GM23338 (cell line): ENCODE measurements at regions not wholly inside any gene's neighbourhood (a gene's known extent, or its start where the extent isn't known, plus 50 kb on each side); places are given as distances from the start of the nearest gene placed in this dataset.

Experiments
- ATAC-seq: fragments of 200-7000 bp; cut with Tn5 transposase; 3 replicates; pipeline ENCODE4 v1.9.1; 2020
- DNase-seq: peaks from one replicate; pipeline ENCODE4 v3.0.0-alpha.2; 2015; ENCODE audit warnings: low spot score
- H2AFZ ChIP-seq: fragments of 200-600 bp; sonication (generic); 2 replicates; pipeline ENCODE4 v1.8.0; 2016; ENCODE audit warnings: antibody characterized with exemption, mild to moderate bottlenecking, moderate library complexity
- H3F3A ChIP-seq: fragments of 200-600 bp; sonication (generic); replicated peaks from 2 replicates; pipeline ENCODE4 v1.8.0; 2017; ENCODE audit warnings: antibody characterized with exemption, mixed run types, low read depth
- H3K27ac ChIP-seq: fragments of 200-600 bp; sonication (generic); 2 replicates; pipeline ENCODE4 v1.6.1; 2016; ENCODE audit warnings: low read depth
- H3K27me3 ChIP-seq: fragments of 200-600 bp; sonication (generic); 2 replicates; pipeline ENCODE4 v1.8.0; 2016; ENCODE audit warnings: mild to moderate bottlenecking, mixed run types, moderate library complexity; ENCODE audit not compliant: insufficient read depth
- H3K36me3 ChIP-seq: fragments of 200-600 bp; sonication (generic); 2 replicates; pipeline ENCODE4 v1.8.0; 2016; ENCODE audit warnings: mild to moderate bottlenecking; ENCODE audit not compliant: insufficient read depth
- H3K4me1 ChIP-seq: fragments of 200-600 bp; sonication (generic); 2 replicates; pipeline ENCODE4 v1.8.0; 2016; ENCODE audit warnings: mild to moderate bottlenecking, moderate library complexity; ENCODE audit not compliant: insufficient read depth
- H3K4me2 ChIP-seq: fragments of 200-600 bp; sonication (generic); 2 replicates; pipeline ENCODE4 v1.7.1; 2017; ENCODE audit warnings: mixed run types
- H3K4me3 ChIP-seq: fragments of 200-600 bp; sonication (generic); 2 replicates; pipeline ENCODE4 v1.6.1; 2016; ENCODE audit warnings: mixed run types
- H3K79me2 ChIP-seq: fragments of 200-600 bp; sonication (generic); replicated peaks from 2 replicates; pipeline ENCODE4 v1.8.0; 2017; ENCODE audit warnings: mild to moderate bottlenecking; ENCODE audit not compliant: insufficient read depth
- H3K9me2 ChIP-seq: fragments of 200-600 bp; sonication (generic); 2 replicates; pipeline ENCODE4 v1.8.0; 2017; ENCODE audit not compliant: insufficient read depth
- H4K20me1 ChIP-seq: fragments of 200-600 bp; sonication (generic); replicated peaks from 2 replicates; pipeline ENCODE4 v1.8.0; 2017; ENCODE audit warnings: mild to moderate bottlenecking; ENCODE audit not compliant: insufficient read depth
- H3K27ac Mint-ChIP-seq: 2 replicates; pipeline ENCODE4 v1.8.0; 2020; ENCODE audit warnings: inconsistent platforms, mild to moderate bottlenecking, moderate library complexity, mixed read lengths
- H3K27me3 Mint-ChIP-seq: 3 replicates; pipeline ENCODE4 v1.8.0; 2022; ENCODE audit warnings: low read depth, mild to moderate bottlenecking, moderate library complexity, mixed read lengths, inconsistent platforms; ENCODE audit not compliant: insufficient read depth, poor library complexity
- H3K36me3 Mint-ChIP-seq: 3 replicates; pipeline ENCODE4 v1.8.0; 2021; ENCODE audit warnings: low read depth, mild to moderate bottlenecking, inconsistent platforms, moderate library complexity, mixed read lengths
- H3K4me1 Mint-ChIP-seq: 3 replicates; pipeline ENCODE4 v1.8.0; 2020; ENCODE audit warnings: mild to moderate bottlenecking, inconsistent platforms, mixed read lengths
- H3K4me3 Mint-ChIP-seq: 3 replicates; pipeline ENCODE4 v1.8.0; 2021; ENCODE audit warnings: moderate library complexity, mild to moderate bottlenecking, inconsistent platforms, mixed read lengths
- H3K9me3 Mint-ChIP-seq: 3 replicates; pipeline ENCODE4 v1.8.0; 2020; ENCODE audit warnings: moderate library complexity, mild to moderate bottlenecking, inconsistent platforms, mixed read lengths
- CREB1 ChIP-seq: fragments of 250-450 bp; sonication (Bioruptor Pico); IDR thresholded peaks from 2 replicates; pipeline ENCODE4 v1.5.0; 2020; ENCODE audit warnings: low read depth, mild to moderate bottlenecking, moderate library complexity
- EZH2phosphoT487 ChIP-seq: fragments of 200-600 bp; sonication (generic); IDR thresholded peaks from one replicate; pipeline ENCODE4 v1.8.1; 2018; ENCODE audit warnings: antibody characterized with exemption; ENCODE audit not compliant: unreplicated experiment
- NANOG ChIP-seq: IDR thresholded peaks from 2 replicates; pipeline ENCODE4 v1.6.1; 2016; ENCODE audit warnings: antibody characterized with exemption, borderline replicate concordance
- POLR2AphosphoS5 ChIP-seq: IDR thresholded peaks from 2 replicates; pipeline ENCODE4 v1.6.1; 2016; ENCODE audit warnings: antibody characterized with exemption, low read depth
- ZNF331 ChIP-seq: fragments of 250-450 bp; sonication (Bioruptor Pico); IDR thresholded peaks from 2 replicates; pipeline ENCODE4 v1.5.0; 2020; ENCODE audit warnings: low read depth, mild to moderate bottlenecking, moderate library complexity
- TF ChIP-seq, protein P1 (sequence below): IDR thresholded peaks from one replicate; pipeline ENCODE4 v1.6.1; 2018; ENCODE audit warnings: antibody characterized with exemption; ENCODE audit not compliant: unreplicated experiment
- TF ChIP-seq, protein P2 (sequence below), 2 experiments: fragments of 200-600 bp in 1 of 2; sonication (generic) in 1 of 2; conservative IDR thresholded peaks; 2 replicates each; pipeline versions ENCODE4 v1.5.1 to v1.6.1; 2016 to 2017; ENCODE audit warnings: antibody characterized with exemption in 2 of 2, low read depth in 2 of 2, mild to moderate bottlenecking in 2 of 2, moderate library complexity in 1 of 2
- TF ChIP-seq, protein P3 (sequence below): IDR thresholded peaks from 2 replicates; pipeline ENCODE4 v1.6.1; 2016; ENCODE audit warnings: antibody characterized with exemption

DNA sequence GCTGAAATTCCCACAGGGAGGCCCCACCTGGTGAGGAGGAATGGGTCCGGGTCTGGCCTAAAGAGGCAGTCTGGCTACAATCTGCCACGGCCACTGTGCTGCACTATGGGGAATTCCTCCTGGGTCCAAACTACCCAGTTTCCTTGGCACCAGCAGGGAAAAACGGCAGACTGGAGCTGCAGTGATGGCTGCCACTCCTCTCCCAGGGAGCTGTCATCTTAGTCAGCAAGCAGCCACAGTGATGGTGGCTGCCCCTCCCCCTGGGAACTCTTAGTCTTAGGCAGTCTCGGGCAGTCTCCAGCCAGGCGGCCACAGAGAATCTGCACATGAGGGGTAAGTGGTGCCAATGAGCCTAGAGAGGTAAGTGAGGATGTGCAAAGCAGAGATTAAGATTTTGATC is 205.8 kb downstream of the TMEM38B start:
- H3K27me3 Mint-ChIP-seq, result peaks cover 3% of the 10 kb centered on the region
- no peaks in the 10 kb centered on the region for H3K79me2 ChIP-seq
- H2AFZ ChIP-seq, result no peak overlapping the region
- no peak overlapping the region for H3K4me3 Mint-ChIP-seq
- no peaks in the 10 kb centered on the region for H3K4me1 ChIP-seq
- ATAC-seq (no peak), DNase-seq (no peak)
- H3K36me3 ChIP-seq, result no peaks in the 10 kb centered on the region
- H3K27me3 ChIP-seq, result no peaks in the 10 kb centered on the region
- no peak overlapping the region for H3K4me3 ChIP-seq
- no peaks in the 10 kb centered on the region for H3F3A ChIP-seq
- no peak overlapping the region for H3K27ac ChIP-seq
- peaks cover 7% of the 10 kb centered on the region for H3K9me2 ChIP-seq
- H3K4me2 ChIP-seq, result no peak overlapping the region
- H3K9me3 Mint-ChIP-seq, result peaks cover 3% of the 10 kb centered on the region; the same call in 2 of the 3 replicates
- H4K20me1 ChIP-seq, result no peaks in the 10 kb centered on the region
- no peaks in the 10 kb centered on the region; the same call in 2 of the 3 replicates for H3K4me1 Mint-ChIP-seq
- TF ChIP-seq, protein P1, sequence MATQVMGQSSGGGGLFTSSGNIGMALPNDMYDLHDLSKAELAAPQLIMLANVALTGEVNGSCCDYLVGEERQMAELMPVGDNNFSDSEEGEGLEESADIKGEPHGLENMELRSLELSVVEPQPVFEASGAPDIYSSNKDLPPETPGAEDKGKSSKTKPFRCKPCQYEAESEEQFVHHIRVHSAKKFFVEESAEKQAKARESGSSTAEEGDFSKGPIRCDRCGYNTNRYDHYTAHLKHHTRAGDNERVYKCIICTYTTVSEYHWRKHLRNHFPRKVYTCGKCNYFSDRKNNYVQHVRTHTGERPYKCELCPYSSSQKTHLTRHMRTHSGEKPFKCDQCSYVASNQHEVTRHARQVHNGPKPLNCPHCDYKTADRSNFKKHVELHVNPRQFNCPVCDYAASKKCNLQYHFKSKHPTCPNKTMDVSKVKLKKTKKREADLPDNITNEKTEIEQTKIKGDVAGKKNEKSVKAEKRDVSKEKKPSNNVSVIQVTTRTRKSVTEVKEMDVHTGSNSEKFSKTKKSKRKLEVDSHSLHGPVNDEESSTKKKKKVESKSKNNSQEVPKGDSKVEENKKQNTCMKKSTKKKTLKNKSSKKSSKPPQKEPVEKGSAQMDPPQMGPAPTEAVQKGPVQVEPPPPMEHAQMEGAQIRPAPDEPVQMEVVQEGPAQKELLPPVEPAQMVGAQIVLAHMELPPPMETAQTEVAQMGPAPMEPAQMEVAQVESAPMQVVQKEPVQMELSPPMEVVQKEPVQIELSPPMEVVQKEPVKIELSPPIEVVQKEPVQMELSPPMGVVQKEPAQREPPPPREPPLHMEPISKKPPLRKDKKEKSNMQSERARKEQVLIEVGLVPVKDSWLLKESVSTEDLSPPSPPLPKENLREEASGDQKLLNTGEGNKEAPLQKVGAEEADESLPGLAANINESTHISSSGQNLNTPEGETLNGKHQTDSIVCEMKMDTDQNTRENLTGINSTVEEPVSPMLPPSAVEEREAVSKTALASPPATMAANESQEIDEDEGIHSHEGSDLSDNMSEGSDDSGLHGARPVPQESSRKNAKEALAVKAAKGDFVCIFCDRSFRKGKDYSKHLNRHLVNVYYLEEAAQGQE, result no peak
- TF ChIP-seq CREB1 (CRISPR knock-in tag) (no peak), POLR2AphosphoS5 (no peak), NANOG (no peak), ZNF331 (no peak), EZH2phosphoT487 (no peak)
- TF ChIP-seq, protein P2, sequence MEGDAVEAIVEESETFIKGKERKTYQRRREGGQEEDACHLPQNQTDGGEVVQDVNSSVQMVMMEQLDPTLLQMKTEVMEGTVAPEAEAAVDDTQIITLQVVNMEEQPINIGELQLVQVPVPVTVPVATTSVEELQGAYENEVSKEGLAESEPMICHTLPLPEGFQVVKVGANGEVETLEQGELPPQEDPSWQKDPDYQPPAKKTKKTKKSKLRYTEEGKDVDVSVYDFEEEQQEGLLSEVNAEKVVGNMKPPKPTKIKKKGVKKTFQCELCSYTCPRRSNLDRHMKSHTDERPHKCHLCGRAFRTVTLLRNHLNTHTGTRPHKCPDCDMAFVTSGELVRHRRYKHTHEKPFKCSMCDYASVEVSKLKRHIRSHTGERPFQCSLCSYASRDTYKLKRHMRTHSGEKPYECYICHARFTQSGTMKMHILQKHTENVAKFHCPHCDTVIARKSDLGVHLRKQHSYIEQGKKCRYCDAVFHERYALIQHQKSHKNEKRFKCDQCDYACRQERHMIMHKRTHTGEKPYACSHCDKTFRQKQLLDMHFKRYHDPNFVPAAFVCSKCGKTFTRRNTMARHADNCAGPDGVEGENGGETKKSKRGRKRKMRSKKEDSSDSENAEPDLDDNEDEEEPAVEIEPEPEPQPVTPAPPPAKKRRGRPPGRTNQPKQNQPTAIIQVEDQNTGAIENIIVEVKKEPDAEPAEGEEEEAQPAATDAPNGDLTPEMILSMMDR (conservative IDR thresholded peaks at IDR 0.05; ENCODE audit: low read depth in 2 of 2), result no peak
- TF ChIP-seq, protein P3, sequence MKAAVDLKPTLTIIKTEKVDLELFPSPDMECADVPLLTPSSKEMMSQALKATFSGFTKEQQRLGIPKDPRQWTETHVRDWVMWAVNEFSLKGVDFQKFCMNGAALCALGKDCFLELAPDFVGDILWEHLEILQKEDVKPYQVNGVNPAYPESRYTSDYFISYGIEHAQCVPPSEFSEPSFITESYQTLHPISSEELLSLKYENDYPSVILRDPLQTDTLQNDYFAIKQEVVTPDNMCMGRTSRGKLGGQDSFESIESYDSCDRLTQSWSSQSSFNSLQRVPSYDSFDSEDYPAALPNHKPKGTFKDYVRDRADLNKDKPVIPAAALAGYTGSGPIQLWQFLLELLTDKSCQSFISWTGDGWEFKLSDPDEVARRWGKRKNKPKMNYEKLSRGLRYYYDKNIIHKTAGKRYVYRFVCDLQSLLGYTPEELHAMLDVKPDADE, result no peak
- H3K36me3 Mint-ChIP-seq, result peaks cover 8% of the 10 kb centered on the region; the same call in 2 of the 3 replicates
- no peak overlapping the region for H3K27ac Mint-ChIP-seq

DNA sequence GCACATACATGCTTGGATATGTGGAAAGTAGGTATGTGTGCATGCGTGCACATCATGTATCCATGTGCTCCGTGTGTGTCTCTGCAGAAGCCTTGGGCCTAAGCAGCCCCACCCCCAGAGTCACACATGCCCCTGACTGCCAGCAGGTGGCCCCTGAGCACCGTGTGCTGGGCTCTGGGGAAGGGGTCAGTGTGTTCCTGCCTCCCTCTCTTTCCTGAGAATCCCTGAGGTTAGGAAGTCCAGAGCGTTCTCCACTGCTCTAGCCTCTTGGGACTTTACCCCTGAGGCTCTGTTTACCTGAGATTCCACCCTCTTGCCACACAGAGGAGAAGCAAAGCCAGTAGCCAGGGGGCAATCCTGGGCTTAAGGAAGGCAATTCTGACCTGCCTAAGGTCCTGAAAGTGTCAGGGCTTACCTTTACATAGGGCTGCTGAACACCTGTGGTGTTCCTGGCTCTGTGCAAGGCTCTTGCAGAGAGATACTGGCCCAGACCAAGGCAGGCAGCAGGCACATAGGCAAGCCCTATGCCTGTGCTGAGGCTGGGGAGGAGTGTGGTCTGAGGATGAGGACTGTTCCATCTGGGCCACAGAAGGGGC is 207.3 kb downstream of the TMEM38B start:
- Histone ChIP-seq H4K20me1 (no peaks in the 10 kb centered on the region), H2AFZ (peak overlapping the region; percentile 92), H3K27ac (no peak overlapping the region), H3K79me2 (no peaks in the 10 kb centered on the region), H3K27me3 (no peaks in the 10 kb centered on the region), H3K9me2 (peaks cover 7% of the 10 kb centered on the region), H3K4me1 (no peaks in the 10 kb centered on the region), H3K4me2 (no peak overlapping the region), H3F3A (no peaks in the 10 kb centered on the region), H3K36me3 (no peaks in the 10 kb centered on the region), H3K4me3 (no peak overlapping the region)
- H3K27ac Mint-ChIP-seq, result peak overlapping the region; percentile 75
- peaks cover 3% of the 10 kb centered on the region for H3K27me3 Mint-ChIP-seq
- TF ChIP-seq, protein P2 (conservative IDR thresholded peaks at IDR 0.05; ENCODE audit: low read depth in 2 of 2), result peak; percentile 87 to 95
- no peak for TF ChIP-seq CREB1 (CRISPR knock-in tag)
- DNase-seq, result peak; percentile 84
- peak; percentile 100 for ATAC-seq
- H3K36me3 Mint-ChIP-seq, result peaks cover 11% of the 10 kb centered on the region
- peaks cover 7% of the 10 kb centered on the region for H3K9me3 Mint-ChIP-seq
- H3K4me1 Mint-ChIP-seq, result no peaks in the 10 kb centered on the region; the same call in 2 of the 3 replicates
- no peak overlapping the region for H3K4me3 Mint-ChIP-seq
